ENCODE measurements at regions not wholly inside any gene's neighbourhood (a gene's known extent, or its start where the extent isn't known, plus 50 kb on each side); places are given as distances from the start of the nearest gene placed in this dataset.

GRCh38 chr5:123720955-123721354 lies 209.0 kb downstream of the CSNK1G3 start:
- POLR2A ChIA-PET, result no interaction called here
- DNase-seq (ENCODE audit: low read depth, low spot score) (no peak), ATAC-seq (no peak)
- CTCF ChIA-PET, result no interaction called here
- Histone ChIP-seq H3K27me3 (ENCODE audit: insufficient read depth, low read length) (no peaks in the 10 kb centered on the region), H4K20me1 (ENCODE audit: insufficient read depth) (no peaks in the 10 kb centered on the region), H3K36me3 (ENCODE audit: control insufficient read depth in 1 of 2, insufficient read depth in 2 of 2, low read length in 2 of 2) (no peaks in the 10 kb centered on the region), H3K4me3 (replicated peaks in 1 of 2; ENCODE audit: low read depth in 1 of 2, low read length in 2 of 2) (no peak overlapping the region), H3K9me3 (ENCODE audit: control insufficient read depth in 1 of 2, insufficient read depth in 1 of 2, low read depth in 1 of 2, low read length in 2 of 2) (no peaks in the 10 kb centered on the region), H3K79me2 (ENCODE audit: insufficient read depth, low read length) (no peaks in the 10 kb centered on the region), H2AFZ (ENCODE audit: low read depth, low read length, poor library complexity, severe bottlenecking) (no peak overlapping the region), H3K27ac (ENCODE audit: low read depth, low read length) (no peak overlapping the region), H3K9me2 (ENCODE audit: insufficient read depth) (no peaks in the 10 kb centered on the region), H3K4me2 (ENCODE audit: low read length) (no peak overlapping the region), H3K4me1 (ENCODE audit: control insufficient read depth in 1 of 2, insufficient read depth in 2 of 2, low read length in 2 of 2) (0 out of 4 replicates have a peak, but pooled peaks cover 0 to 4% of the 10 kb centered on the region in 2 experiments), H3K9ac (ENCODE audit: low read length) (no peak overlapping the region)
- intact Hi-C loops (cut with micrococcal nuclease), result no loop called here
- TF ChIP-seq ZFX (IDR thresholded peaks at IDR 0.05) (no peak), ELF1 (IDR thresholded peaks at IDR 0.05; ENCODE audit: borderline replicate concordance, low read depth) (no peak), JUND (IDR thresholded peaks at IDR 0.05) (no peak), EZH2phosphoT487 (IDR thresholded peaks at IDR 0.05; ENCODE audit: borderline replicate concordance) (no peak), RAD21 (IDR thresholded peaks at IDR 0.05; ENCODE audit: low read depth) (no peak), EGR1 (IDR thresholded peaks at IDR 0.05; ENCODE audit: low read depth) (no peak), YY1 (IDR thresholded peaks at IDR 0.05; ENCODE audit: extremely low read depth, insufficient replicate concordance, low read depth, low read length) (no peak), ZNF274 (IDR thresholded peaks at IDR 0.05; ENCODE audit: low read depth, low read length) (no peak), REST (IDR thresholded peaks at IDR 0.05; ENCODE audit: low read depth) (no peak), TCF7L2 (IDR thresholded peaks at IDR 0.05; ENCODE audit: borderline replicate concordance, extremely low read depth, insufficient read depth, insufficient read length) (no peak)
- no TSS peak for BruUV-seq (replicated peaks)
- RAD21 ChIA-PET (ENCODE audit: low non-redundant PET in 1 of 2, low total read pairs in 2 of 2, uncharacterized antibody in 2 of 2, unreplicated experiment in 2 of 2), result no interaction called here

Measured in HCT116 (cell line).